Activated T-helper 17 cell treated with anti-CD3 and anti-CD28 coated beads, Interleukin-2, amount 50 U/mL, for 72 hours (primary cell): ENCODE measurements at regions not wholly inside any gene's neighbourhood (a gene's known extent, or its start where the extent isn't known, plus 50 kb on each side); places are given as distances from the start of the nearest gene placed in this dataset.
"Not testable (repeated sequence)": the region's sequence is repeated elsewhere in the genome, so short reads cannot be mapped to it uniquely, and the experiment has no call there.

ENCODE experiments used
- ATAC-seq: fragments of 150-1000 bp; cut with Tn5 transposase; replicated peaks from 2 replicates; pipeline ENCODE4 v1.10.0; 2021; ENCODE audit warnings: mild to moderate bottlenecking, moderate library complexity
- H3K27ac Mint-ChIP-seq: one replicate; pipeline ENCODE4 v1.8.0; 2022; ENCODE audit warnings: mixed read lengths
- H3K27me3 Mint-ChIP-seq: one replicate; pipeline ENCODE4 v1.8.0; 2022; ENCODE audit warnings: mixed read lengths
- H3K36me3 Mint-ChIP-seq: one replicate; pipeline ENCODE4 v1.8.0; 2022; ENCODE audit warnings: low read depth, mild to moderate bottlenecking, mixed read lengths
- H3K4me1 Mint-ChIP-seq: one replicate; pipeline ENCODE4 v1.8.0; 2022; ENCODE audit warnings: mixed read lengths
- H3K4me3 Mint-ChIP-seq: one replicate; pipeline ENCODE4 v1.8.0; 2022; ENCODE audit warnings: mild to moderate bottlenecking, mixed read lengths
- H3K9me3 Mint-ChIP-seq: one replicate; pipeline ENCODE4 v1.8.0; 2022; ENCODE audit warnings: mixed read lengths

GRCh38 chr19:24033301-24033962 lies 53.6 kb upstream of the ZNF254 start:
- no peaks in the 10 kb centered on the region for H3K27me3 Mint-ChIP-seq
- peak overlapping the region; percentile 94 for H3K4me3 Mint-ChIP-seq
- H3K4me1 Mint-ChIP-seq = peaks cover 27% of the 10 kb centered on the region
- H3K36me3 Mint-ChIP-seq = peaks cover 27% of the 10 kb centered on the region
- ATAC-seq = peak; percentile 98
- peak overlapping the region; percentile 97 for H3K27ac Mint-ChIP-seq
- H3K9me3 Mint-ChIP-seq = no peaks in the 10 kb centered on the region

- peak; percentile 48 for ATAC-seq
- Mint-ChIP-seq H3K27ac (peak overlapping the region; percentile 97), H3K36me3 (peaks cover 32% of the 10 kb centered on the region), H3K4me3 (peak overlapping the region; percentile 94), H3K27me3 (no peaks in the 10 kb centered on the region), H3K4me1 (peaks cover 27% of the 10 kb centered on the region), H3K9me3 (no peaks in the 10 kb centered on the region)
Measured at GRCh38 chr19:24033963-24034342, 53.0 kb upstream of the ZNF254 start.

- H3K4me3 Mint-ChIP-seq = peak overlapping the region; percentile 94
- peaks cover 43% of the 10 kb centered on the region for H3K36me3 Mint-ChIP-seq
- not testable (repeated sequence) for H3K27me3 Mint-ChIP-seq, H3K9me3 Mint-ChIP-seq, ATAC-seq
- peak overlapping the region; percentile 74 for H3K27ac Mint-ChIP-seq
- H3K4me1 Mint-ChIP-seq = peaks cover 27% of the 10 kb centered on the region
Measured at GRCh38 chr19:24035261-24035880, 51.6 kb upstream of the ZNF254 start.
